ENCODE measurements at regions not wholly inside any gene's neighbourhood (a gene's known extent, or its start where the extent isn't known, plus 50 kb on each side); places are given as distances from the start of the nearest gene placed in this dataset. TPM values are rescaled to one million over a fixed set of nuclear protein-coding genes. Genes with fewer than 3 reads are reported as not detected.

Small RNA genes in the stretch of these regions (small RNA-seq; reads per million reads assigned to genes)
- gene AL139135.1 (ENCODE audit: insufficient read depth) (not detected), gene AL713866.2 (ENCODE audit: insufficient read depth) (not detected)

Measured in neuronal stem cell (in vitro differentiated cells).